Testis (tissue), 2 donors: ENCODE measurements at regions not wholly inside any gene's neighbourhood (a gene's known extent, or its start where the extent isn't known, plus 50 kb on each side); places are given as distances from the start of the nearest gene placed in this dataset.

Experiments used
- DNase-seq: peaks from one replicate; pipeline ENCODE4 v3.0.0-alpha.2; 2019
- H3K27ac ChIP-seq, 2 donors: fragments of 200-600 bp; sonication (generic); one replicate each; pipeline ENCODE4 v1.5.1; 2019
- H3K27me3 ChIP-seq: fragments of 200-600 bp; sonication (generic); one replicate; pipeline ENCODE4 v1.5.1; 2019
- H3K36me3 ChIP-seq: fragments of 200-600 bp; sonication (generic); one replicate; pipeline ENCODE4 v1.5.1; 2017; ENCODE audit warnings: low read depth; ENCODE audit errors: missing control alignments
- H3K4me1 ChIP-seq: fragments of 200-600 bp; sonication (generic); one replicate; pipeline ENCODE4 v1.5.1; 2019
- H3K4me3 ChIP-seq, 2 donors: fragments of 200-600 bp; sonication (generic); one replicate each; pipeline ENCODE4 v1.5.1; 2017 to 2019
- H3K9me3 ChIP-seq: fragments of 200-600 bp; sonication (generic); one replicate; pipeline ENCODE4 v1.5.1; 2017
- POLR2A ChIP-seq: fragments of 450-650 bp; IDR thresholded peaks from one replicate; pipeline ENCODE4 v1.6.1; 2017; ENCODE audit warnings: antibody characterized with exemption, mild to moderate bottlenecking, moderate library complexity
- WGBS, 2 donors: methylation state at CpG; one replicate each; pipeline ENCODE4 v1.1.5; 2018; 5-methylcytosine and 5-hydroxymethylcytosine counted together
- intact Hi-C: fragments of 100-400 bp; cut with DNase I; formaldehyde crosslinking; loops from one replicate; pipeline ENCODE4 v1.15.1; 2023; ENCODE audit warnings: low total_unique reads
- TF ChIP-seq, protein P1 (sequence below), 3 experiments: fragments of 450-650 bp in 2 of 3; fragments of 200-600 bp in 1 of 3; sonication (generic) in 1 of 3; IDR thresholded peaks; one replicate each; pipeline ENCODE4 v1.5.1; 2016 to 2019; ENCODE audit warnings: antibody characterized with exemption in 3 of 3, mild to moderate bottlenecking in 2 of 3, moderate library complexity in 1 of 3

DNA sequence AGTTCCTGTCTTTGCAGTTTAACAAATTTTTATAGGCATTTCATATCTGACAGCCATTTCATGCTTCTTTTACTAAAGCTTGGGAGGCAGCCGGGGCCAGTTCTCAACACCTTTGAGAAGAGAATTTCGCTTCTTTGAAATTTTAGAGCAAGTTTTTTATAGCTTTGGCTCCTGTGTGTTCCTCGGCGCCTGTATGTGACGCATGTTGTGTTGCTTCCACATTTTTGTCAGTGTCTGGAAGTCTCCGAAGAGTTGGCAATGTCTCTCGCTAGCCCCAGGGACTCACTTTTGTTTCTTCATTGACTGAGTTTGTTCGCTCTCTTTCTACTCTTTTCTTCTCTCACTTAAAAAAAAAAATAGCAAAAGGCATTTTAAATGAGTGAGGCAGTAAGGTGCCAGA is 386.9 kb upstream of the PLXNA2 start:
- Histone ChIP-seq H3K36me3 (no peaks in the 10 kb centered on the region), H3K27ac (no peak overlapping the region), H3K27me3 (no peaks in the 10 kb centered on the region), H3K9me3 (no peaks in the 10 kb centered on the region), H3K4me1 (no peaks in the 10 kb centered on the region), H3K4me3 (no peak overlapping the region)
- intact Hi-C loops = no loop called here
- TF ChIP-seq POLR2A = no peak
- TF ChIP-seq, protein P1, sequence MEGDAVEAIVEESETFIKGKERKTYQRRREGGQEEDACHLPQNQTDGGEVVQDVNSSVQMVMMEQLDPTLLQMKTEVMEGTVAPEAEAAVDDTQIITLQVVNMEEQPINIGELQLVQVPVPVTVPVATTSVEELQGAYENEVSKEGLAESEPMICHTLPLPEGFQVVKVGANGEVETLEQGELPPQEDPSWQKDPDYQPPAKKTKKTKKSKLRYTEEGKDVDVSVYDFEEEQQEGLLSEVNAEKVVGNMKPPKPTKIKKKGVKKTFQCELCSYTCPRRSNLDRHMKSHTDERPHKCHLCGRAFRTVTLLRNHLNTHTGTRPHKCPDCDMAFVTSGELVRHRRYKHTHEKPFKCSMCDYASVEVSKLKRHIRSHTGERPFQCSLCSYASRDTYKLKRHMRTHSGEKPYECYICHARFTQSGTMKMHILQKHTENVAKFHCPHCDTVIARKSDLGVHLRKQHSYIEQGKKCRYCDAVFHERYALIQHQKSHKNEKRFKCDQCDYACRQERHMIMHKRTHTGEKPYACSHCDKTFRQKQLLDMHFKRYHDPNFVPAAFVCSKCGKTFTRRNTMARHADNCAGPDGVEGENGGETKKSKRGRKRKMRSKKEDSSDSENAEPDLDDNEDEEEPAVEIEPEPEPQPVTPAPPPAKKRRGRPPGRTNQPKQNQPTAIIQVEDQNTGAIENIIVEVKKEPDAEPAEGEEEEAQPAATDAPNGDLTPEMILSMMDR (IDR thresholded peaks at IDR 0.05) = no peak
- WGBS, 2 donors = 87 to 88% methylated on average over 8 of the region's 8 CpGs
- no peak for DNase-seq

DNA sequence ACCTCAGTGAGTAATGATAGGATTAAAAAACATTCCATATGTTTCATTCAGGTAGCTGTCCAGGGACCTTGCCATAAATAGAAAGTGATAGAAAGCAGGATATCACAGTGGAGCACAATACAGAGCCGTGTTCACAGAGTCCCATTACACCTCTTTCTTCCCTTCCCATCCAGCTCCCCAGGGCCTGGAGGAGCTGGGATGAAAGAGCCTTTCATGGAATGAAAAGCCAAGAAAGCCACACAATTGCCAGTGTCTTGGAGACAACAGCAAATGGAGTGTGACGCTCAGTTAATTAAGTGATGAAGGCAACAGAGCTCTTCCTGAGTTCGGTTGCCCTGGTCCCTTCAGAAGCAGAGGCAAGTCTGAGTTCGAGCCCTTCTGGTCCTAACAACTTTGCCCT is 387.3 kb upstream of the PLXNA2 start:
- no peaks in the 10 kb centered on the region for H3K27me3 ChIP-seq
- intact Hi-C loops = no loop called here
- no peak for TF ChIP-seq POLR2A
- TF ChIP-seq, protein P1 (IDR thresholded peaks at IDR 0.05) = no peak
- no peaks in the 10 kb centered on the region for H3K4me1 ChIP-seq
- H3K4me3 ChIP-seq = no peak overlapping the region
- no peaks in the 10 kb centered on the region for H3K36me3 ChIP-seq
- WGBS, 2 donors = 79 to 88% methylated on average over 4 of the region's 4 CpGs
- no peak overlapping the region for H3K27ac ChIP-seq
- H3K9me3 ChIP-seq = no peaks in the 10 kb centered on the region
- no peak for DNase-seq

DNA sequence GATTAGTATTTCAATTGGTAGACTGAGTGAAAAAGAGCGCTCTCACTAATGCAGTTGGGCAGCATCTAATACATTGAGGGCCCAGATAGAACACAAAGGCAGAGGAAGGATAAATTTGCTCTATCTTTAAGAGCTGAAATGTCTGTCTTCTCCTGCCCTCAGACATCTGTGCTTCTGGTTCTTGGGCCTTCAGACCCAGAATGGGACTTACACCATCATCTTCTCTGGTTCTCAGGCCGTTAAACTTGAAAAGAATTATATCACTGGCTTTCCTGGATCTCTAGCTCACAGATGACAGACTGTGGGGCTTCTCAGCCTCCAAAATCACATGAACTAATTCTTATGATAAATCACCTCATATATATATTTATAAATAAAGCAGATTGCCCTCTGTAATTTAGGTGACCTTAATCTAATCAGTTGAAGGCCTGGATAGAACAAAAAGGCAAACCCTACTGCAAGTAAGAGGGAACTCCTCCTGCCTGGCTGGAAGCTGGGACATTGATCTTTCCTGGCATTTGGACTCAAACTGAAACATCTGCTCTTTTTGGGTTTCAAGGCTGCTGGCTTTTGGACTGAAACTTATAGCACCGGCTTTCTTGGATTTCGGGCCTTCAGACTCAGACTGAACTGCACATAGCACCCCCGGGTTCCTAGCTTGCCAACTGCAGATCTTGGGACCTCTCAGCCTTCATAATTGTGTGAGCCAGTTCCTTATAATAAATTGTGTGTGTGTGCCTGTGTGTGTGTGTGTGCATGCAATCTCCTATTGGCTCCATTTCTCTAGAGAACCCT is 390.4 kb upstream of the PLXNA2 start:
- TF ChIP-seq, protein P1 (IDR thresholded peaks at IDR 0.05) = no peak
- TF ChIP-seq POLR2A = no peak
- H3K27ac ChIP-seq = no peak overlapping the region
- no peaks in the 10 kb centered on the region for H3K4me1 ChIP-seq
- no peaks in the 10 kb centered on the region for H3K9me3 ChIP-seq
- DNase-seq = no peak
- H3K36me3 ChIP-seq = no peaks in the 10 kb centered on the region
- H3K27me3 ChIP-seq = no peaks in the 10 kb centered on the region
- H3K4me3 ChIP-seq = no peak overlapping the region
- WGBS, 2 donors = 57 to 72% methylated on average over 5 of the region's 5 CpGs
- intact Hi-C loops = no loop called here

DNA sequence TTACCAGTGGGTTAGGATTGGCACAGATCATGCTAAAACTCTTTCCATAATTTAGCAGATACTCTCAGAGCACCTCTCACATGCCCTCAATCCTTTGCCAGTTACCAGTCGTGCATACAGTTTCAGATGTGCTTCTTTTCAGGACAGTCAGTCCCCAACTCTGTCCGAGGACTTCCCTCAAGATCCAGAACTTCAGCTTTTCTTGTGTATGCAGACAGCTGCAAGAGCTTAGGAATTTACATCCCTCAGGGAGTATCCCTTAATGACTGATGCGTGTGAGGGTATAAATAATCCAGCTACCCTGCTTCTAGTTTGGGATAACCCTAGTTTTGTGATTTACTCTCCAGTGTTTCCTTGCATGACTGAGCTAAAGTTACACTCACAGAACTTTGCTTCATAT is 393.0 kb upstream of the PLXNA2 start:
- no peaks in the 10 kb centered on the region for H3K9me3 ChIP-seq
- no peak overlapping the region for H3K4me3 ChIP-seq
- 60 to 67% methylated on average over 3 of the region's 3 CpGs for WGBS, 2 donors
- intact Hi-C loops = no loop called here
- H3K27me3 ChIP-seq = no peaks in the 10 kb centered on the region
- no peak overlapping the region for H3K27ac ChIP-seq
- H3K4me1 ChIP-seq = no peaks in the 10 kb centered on the region
- no peak for TF ChIP-seq POLR2A
- TF ChIP-seq, protein P1 (IDR thresholded peaks at IDR 0.05) = no peak
- H3K36me3 ChIP-seq = no peaks in the 10 kb centered on the region
- DNase-seq = no peak

DNA sequence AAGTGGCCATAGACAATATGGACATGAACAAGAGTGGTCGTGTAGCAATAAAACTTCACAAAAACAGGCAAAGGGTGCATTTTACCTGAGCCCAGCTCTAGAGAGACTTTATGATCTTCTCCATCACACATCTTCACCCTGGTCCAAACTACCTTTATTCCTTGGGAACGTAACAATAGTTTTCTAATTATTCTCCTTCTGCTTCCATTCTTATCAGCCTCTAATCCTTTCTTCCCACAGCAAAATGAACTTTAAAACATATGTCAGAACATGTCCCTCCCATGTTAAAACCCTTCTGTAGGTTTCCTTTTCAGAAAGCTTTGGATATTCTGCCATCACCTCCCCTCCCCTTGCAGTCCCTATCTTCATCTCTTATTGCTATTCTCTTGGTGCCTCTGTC is 395.2 kb upstream of the PLXNA2 start:
- 94 to 95% methylated on average over 2 of the region's 2 CpGs for WGBS, 2 donors
- Histone ChIP-seq H3K27me3 (no peaks in the 10 kb centered on the region), H3K9me3 (no peaks in the 10 kb centered on the region), H3K4me1 (no peaks in the 10 kb centered on the region), H3K4me3 (no peak overlapping the region), H3K27ac (no peak overlapping the region), H3K36me3 (no peaks in the 10 kb centered on the region)
- DNase-seq = no peak
- TF ChIP-seq POLR2A = no peak
- TF ChIP-seq, protein P1 (IDR thresholded peaks at IDR 0.05) = no peak
- intact Hi-C loops = no loop called here
